ENCODE measurements at regions not wholly inside any gene's neighbourhood (a gene's known extent, or its start where the extent isn't known, plus 50 kb on each side); places are given as distances from the start of the nearest gene placed in this dataset.

- Histone ChIP-seq H3K9ac (ENCODE audit: low read length) (no peak overlapping the region), H3K9me3 (ENCODE audit: control insufficient read depth, insufficient read depth, low read depth, low read length) (no peaks in the 10 kb centered on the region), H3K36me3 (ENCODE audit: control insufficient read depth, insufficient read depth, low read length) (no peaks in the 10 kb centered on the region), H3K27ac (ENCODE audit: low read depth, low read length) (no peak overlapping the region), H3K27me3 (ENCODE audit: control insufficient read depth, insufficient read depth, low read length) (no peaks in the 10 kb centered on the region), H3K4me3 (ENCODE audit: low read depth, low read length) (no peak overlapping the region), H3K4me1 (ENCODE audit: control insufficient read depth, insufficient read depth, low read length) (peaks cover 15% of the 10 kb centered on the region)
These were observed 128.9 kb upstream of the GATA6 start for GRCh38 chr18:22040533-22040932.

- Histone ChIP-seq H3K27me3 (ENCODE audit: control insufficient read depth, insufficient read depth, low read length) (no peaks in the 10 kb centered on the region), H3K9me3 (ENCODE audit: control insufficient read depth, insufficient read depth, low read depth, low read length) (no peaks in the 10 kb centered on the region), H3K9ac (ENCODE audit: low read length) (peak overlapping the region; percentile 25), H3K4me1 (ENCODE audit: control insufficient read depth, insufficient read depth, low read length) (peaks cover 15% of the 10 kb centered on the region), H3K36me3 (ENCODE audit: control insufficient read depth, insufficient read depth, low read length) (no peaks in the 10 kb centered on the region), H3K27ac (ENCODE audit: low read depth, low read length) (no peak overlapping the region), H3K4me3 (ENCODE audit: low read depth, low read length) (no peak overlapping the region)
These were observed 125.6 kb upstream of the GATA6 start for GRCh38 chr18:22043837-22044236.

DNA sequence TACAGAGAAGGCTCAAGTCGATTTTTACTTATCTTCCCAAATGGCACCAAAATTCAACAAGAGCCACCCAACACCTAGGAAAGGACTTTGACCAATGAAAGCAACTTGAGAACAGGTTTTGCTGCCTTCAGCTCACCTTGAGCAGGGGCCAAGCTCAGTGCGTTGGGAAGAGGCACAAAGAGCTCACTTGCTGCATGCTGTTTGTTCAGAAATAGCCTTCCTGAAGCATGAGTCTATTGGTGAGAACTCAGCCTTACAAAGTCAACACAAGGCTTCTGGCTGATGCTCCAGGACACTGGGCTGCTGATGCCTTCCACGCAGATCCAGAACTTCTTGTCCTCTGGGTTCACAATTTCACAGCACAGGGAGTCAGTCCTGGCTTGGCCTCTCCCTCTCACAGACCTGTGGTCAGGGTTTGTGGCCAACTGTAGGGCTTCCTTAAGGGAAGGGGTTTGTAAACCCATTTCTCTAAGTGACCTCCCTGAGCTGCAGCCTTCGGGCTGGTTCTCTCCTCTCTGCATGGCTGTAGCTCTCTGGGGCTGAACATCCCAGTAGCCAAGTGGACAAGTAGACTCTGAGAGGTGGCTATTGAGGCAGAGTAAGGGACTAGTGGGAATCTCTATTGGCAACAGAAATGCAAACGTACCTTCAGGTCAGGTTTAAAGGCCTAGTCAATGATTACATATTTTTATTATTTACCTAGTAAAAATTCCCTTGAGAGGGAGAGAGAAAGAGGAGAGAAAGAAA lies 124.7 kb upstream of the GATA6 start:
- no peaks in the 10 kb centered on the region for H3K27me3 ChIP-seq (ENCODE audit: control insufficient read depth, insufficient read depth, low read length)
- H3K4me1 ChIP-seq (ENCODE audit: control insufficient read depth, insufficient read depth, low read length): peaks cover 15% of the 10 kb centered on the region
- H3K36me3 ChIP-seq (ENCODE audit: control insufficient read depth, insufficient read depth, low read length): no peaks in the 10 kb centered on the region
- H3K4me3 ChIP-seq (ENCODE audit: low read depth, low read length): no peak overlapping the region
- H3K27ac ChIP-seq (ENCODE audit: low read depth, low read length): no peak overlapping the region
- peak overlapping the region; percentile 6 for H3K9ac ChIP-seq (ENCODE audit: low read length)
- H3K9me3 ChIP-seq (ENCODE audit: control insufficient read depth, insufficient read depth, low read depth, low read length): no peaks in the 10 kb centered on the region

DNA sequence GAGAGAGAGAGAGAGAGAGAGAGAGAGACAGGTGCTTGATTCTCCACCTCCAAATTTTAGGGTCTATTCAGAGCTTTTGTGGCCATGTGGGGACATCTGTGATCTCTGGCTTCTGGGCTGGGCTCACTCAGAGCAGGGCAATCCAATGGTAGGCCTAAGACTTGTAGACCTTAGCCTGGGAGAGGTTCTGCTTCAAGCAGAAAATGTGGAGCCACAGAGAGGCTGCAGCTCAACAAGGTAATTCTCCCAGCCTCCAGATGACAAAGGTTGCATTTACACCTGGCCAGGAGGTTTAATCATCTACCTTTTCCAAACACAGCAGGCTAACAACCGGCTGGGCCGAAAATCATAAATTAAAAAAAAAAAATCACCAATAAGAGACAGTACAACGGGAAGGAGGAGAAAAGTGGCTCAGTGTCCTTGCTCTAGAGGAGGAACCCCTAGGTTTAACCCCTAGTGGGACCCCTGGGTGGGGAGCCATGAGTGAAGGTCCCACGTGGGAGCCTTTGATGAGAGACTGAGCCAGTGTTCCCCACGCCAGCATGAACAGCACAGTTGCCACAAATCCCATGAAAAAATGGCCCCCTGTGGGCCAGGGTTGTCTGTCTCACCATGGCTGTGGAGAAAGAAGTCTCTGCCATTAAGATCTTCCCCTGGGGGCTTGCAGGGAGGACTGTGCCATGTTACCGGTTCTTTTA lies 124.0 kb upstream of the GATA6 start:
- Histone ChIP-seq H3K4me1 (ENCODE audit: control insufficient read depth, insufficient read depth, low read length) (peaks cover 15% of the 10 kb centered on the region), H3K27me3 (ENCODE audit: control insufficient read depth, insufficient read depth, low read length) (no peaks in the 10 kb centered on the region), H3K9ac (ENCODE audit: low read length) (no peak overlapping the region), H3K27ac (ENCODE audit: low read depth, low read length) (no peak overlapping the region), H3K4me3 (ENCODE audit: low read depth, low read length) (no peak overlapping the region), H3K36me3 (ENCODE audit: control insufficient read depth, insufficient read depth, low read length) (no peaks in the 10 kb centered on the region), H3K9me3 (ENCODE audit: control insufficient read depth, insufficient read depth, low read depth, low read length) (no peaks in the 10 kb centered on the region)

DNA sequence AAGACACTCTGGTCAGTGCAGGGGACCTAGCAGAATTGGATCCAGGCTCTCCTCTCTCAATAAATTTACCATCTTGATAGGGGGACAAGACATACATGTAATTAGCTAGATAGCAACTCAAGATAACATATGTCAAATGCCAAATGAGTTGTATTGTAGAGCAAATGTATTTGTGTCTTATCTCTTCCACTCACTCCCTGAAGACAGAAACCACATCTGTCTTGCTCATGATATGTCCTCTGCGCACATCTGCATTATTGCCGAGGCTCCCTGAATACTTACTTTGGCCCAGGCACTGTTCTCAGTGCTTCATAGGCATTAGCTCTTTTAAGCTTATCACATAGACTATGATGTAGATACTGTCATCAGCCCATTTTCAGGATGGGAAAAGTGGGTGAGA lies 122.9 kb upstream of the GATA6 start:
- Histone ChIP-seq H3K9ac (ENCODE audit: low read length) (no peak overlapping the region), H3K27me3 (ENCODE audit: control insufficient read depth, insufficient read depth, low read length) (no peaks in the 10 kb centered on the region), H3K4me1 (ENCODE audit: control insufficient read depth, insufficient read depth, low read length) (peaks cover 15% of the 10 kb centered on the region), H3K4me3 (ENCODE audit: low read depth, low read length) (no peak overlapping the region), H3K9me3 (ENCODE audit: control insufficient read depth, insufficient read depth, low read depth, low read length) (no peaks in the 10 kb centered on the region), H3K27ac (ENCODE audit: low read depth, low read length) (no peak overlapping the region), H3K36me3 (ENCODE audit: control insufficient read depth, insufficient read depth, low read length) (no peaks in the 10 kb centered on the region)

- no peaks in the 10 kb centered on the region for H3K36me3 ChIP-seq (ENCODE audit: control insufficient read depth, insufficient read depth, low read length)
- no peak overlapping the region for H3K4me3 ChIP-seq (ENCODE audit: low read depth, low read length)
- peaks cover 15% of the 10 kb centered on the region for H3K4me1 ChIP-seq (ENCODE audit: control insufficient read depth, insufficient read depth, low read length)
- no peaks in the 10 kb centered on the region for H3K9me3 ChIP-seq (ENCODE audit: control insufficient read depth, insufficient read depth, low read depth, low read length)
- no peak overlapping the region for H3K9ac ChIP-seq (ENCODE audit: low read length)
- H3K27me3 ChIP-seq (ENCODE audit: control insufficient read depth, insufficient read depth, low read length): no peaks in the 10 kb centered on the region
- H3K27ac ChIP-seq (ENCODE audit: low read depth, low read length): no peak overlapping the region
These were observed 121.9 kb upstream of the GATA6 start for GRCh38 chr18:22047485-22047884.

DNA sequence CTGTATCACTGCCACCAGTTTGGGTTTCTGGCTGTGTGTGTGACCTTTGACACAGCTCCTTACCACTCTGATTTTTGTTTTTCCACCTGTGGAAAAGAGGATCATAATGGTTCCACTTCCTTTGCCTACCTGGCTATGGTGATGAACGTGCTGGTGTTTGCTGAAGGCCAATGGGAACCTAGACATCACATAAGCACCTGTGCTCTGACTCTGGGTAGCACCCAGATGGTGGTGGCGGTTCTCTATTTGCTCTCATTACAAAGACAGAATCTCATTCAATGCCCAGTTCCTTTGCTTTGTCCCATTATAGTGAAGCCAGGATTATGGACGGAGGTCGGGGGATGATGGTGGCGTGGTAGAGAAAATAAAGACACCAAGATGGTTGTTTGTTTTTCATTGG lies 121.2 kb upstream of the GATA6 start:
- H3K9ac ChIP-seq (ENCODE audit: low read length): no peak overlapping the region
- no peaks in the 10 kb centered on the region for H3K36me3 ChIP-seq (ENCODE audit: control insufficient read depth, insufficient read depth, low read length)
- peaks cover 15% of the 10 kb centered on the region for H3K4me1 ChIP-seq (ENCODE audit: control insufficient read depth, insufficient read depth, low read length)
- no peak overlapping the region for H3K27ac ChIP-seq (ENCODE audit: low read depth, low read length)
- H3K27me3 ChIP-seq (ENCODE audit: control insufficient read depth, insufficient read depth, low read length): no peaks in the 10 kb centered on the region
- no peaks in the 10 kb centered on the region for H3K9me3 ChIP-seq (ENCODE audit: control insufficient read depth, insufficient read depth, low read depth, low read length)
- no peak overlapping the region for H3K4me3 ChIP-seq (ENCODE audit: low read depth, low read length)

DNA sequence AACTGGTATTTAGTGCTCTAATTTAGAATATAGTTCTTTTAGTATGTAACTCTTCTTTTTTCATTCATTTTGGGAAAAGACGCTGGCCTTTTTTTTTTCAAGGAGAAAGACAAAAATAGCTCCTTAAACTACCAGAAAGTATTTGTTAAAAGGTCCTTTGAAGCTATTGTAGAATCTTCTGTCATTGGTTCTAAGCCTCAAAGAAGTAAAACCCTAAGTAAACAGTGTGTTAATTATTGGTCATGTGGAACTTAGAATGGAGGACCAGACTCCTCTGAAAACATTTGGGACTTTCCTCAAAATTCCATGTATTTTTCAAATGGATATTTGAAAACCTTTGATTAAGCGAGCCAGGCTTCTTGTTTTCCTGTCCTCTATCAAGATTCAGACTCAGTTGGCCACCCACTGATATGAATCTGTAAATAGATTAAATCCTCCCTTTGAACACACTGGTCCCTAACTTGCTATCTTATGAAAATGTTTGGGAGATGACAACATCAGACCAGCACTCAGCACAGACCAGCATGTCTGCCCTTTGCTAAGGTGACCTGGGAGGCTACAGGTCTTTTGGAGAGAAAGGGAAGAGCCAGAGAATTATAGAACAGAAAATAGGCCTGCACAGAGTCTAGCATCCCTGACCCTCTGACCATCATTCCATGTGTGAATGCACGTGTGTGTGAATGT lies 120.3 kb upstream of the GATA6 start:
- Histone ChIP-seq H3K27ac (ENCODE audit: low read depth, low read length) (no peak overlapping the region), H3K27me3 (ENCODE audit: control insufficient read depth, insufficient read depth, low read length) (no peaks in the 10 kb centered on the region), H3K36me3 (ENCODE audit: control insufficient read depth, insufficient read depth, low read length) (no peaks in the 10 kb centered on the region), H3K9ac (ENCODE audit: low read length) (no peak overlapping the region), H3K4me3 (ENCODE audit: low read depth, low read length) (no peak overlapping the region), H3K4me1 (ENCODE audit: control insufficient read depth, insufficient read depth, low read length) (peaks cover 8% of the 10 kb centered on the region), H3K9me3 (ENCODE audit: control insufficient read depth, insufficient read depth, low read depth, low read length) (no peaks in the 10 kb centered on the region)

GRCh38 chr18:22052405-22053105 lies 116.8 kb upstream of the GATA6 start:
- no peaks in the 10 kb centered on the region for H3K27me3 ChIP-seq (ENCODE audit: control insufficient read depth, insufficient read depth, low read length)
- no peaks in the 10 kb centered on the region for H3K36me3 ChIP-seq (ENCODE audit: control insufficient read depth, insufficient read depth, low read length)
- H3K4me3 ChIP-seq (ENCODE audit: low read depth, low read length): no peak overlapping the region
- no peak overlapping the region for H3K9ac ChIP-seq (ENCODE audit: low read length)
- no peaks in the 10 kb centered on the region for H3K4me1 ChIP-seq (ENCODE audit: control insufficient read depth, insufficient read depth, low read length)
- no peak overlapping the region for H3K27ac ChIP-seq (ENCODE audit: low read depth, low read length)
- H3K9me3 ChIP-seq (ENCODE audit: control insufficient read depth, insufficient read depth, low read depth, low read length): 0 out of 2 replicates have a peak, but pooled peaks cover 7% of the 10 kb centered on the region

DNA sequence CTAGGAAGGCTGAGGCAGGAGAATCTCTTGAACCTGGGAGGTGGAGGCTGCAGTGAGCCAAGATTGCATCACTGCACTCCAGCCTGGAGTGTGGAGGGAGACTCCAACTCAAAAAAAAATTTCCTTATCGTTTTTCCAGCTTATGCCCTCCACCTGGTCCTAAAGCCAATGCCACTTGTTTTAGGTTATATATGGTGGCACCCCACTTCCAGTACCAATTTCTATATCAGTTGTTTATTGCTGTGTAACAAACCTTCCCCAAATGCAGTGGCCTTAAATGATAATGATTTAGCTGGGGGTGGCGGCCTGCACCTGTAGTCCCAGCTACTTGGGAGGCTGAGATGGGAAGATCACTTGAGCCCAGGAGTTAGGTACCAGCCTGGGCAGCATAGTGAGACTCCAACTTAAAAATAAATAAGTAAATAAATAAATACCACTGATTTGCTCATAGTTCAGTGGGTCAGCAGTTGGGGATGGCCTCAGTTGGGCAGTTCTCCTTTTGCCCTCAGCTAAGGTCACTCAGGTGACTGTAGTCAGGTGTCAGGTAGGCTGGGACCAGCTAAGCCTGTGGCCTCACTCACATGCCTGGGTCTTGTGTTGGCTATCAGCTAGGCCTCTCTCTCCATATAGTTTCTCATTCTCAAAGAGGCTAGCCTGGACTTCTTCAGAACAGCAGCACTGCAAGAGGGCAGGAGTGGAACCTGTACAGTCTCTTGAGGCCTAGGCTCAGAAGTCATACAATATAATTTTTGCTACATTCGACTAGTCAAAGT lies 113.7 kb upstream of the GATA6 start:
- 0 out of 2 replicates have a peak, but pooled peaks cover 7% of the 10 kb centered on the region for H3K9me3 ChIP-seq (ENCODE audit: control insufficient read depth, insufficient read depth, low read depth, low read length)
- no peaks in the 10 kb centered on the region for H3K4me1 ChIP-seq (ENCODE audit: control insufficient read depth, insufficient read depth, low read length)
- no peak overlapping the region for H3K27ac ChIP-seq (ENCODE audit: low read depth, low read length)
- no peak overlapping the region for H3K9ac ChIP-seq (ENCODE audit: low read length)
- no peak overlapping the region for H3K4me3 ChIP-seq (ENCODE audit: low read depth, low read length)
- no peaks in the 10 kb centered on the region for H3K36me3 ChIP-seq (ENCODE audit: control insufficient read depth, insufficient read depth, low read length)
- H3K27me3 ChIP-seq (ENCODE audit: control insufficient read depth, insufficient read depth, low read length): no peaks in the 10 kb centered on the region

All from HUES6 (cell line).